NCI-H146 (cell line): ENCODE measurements at regions not wholly inside any gene's neighbourhood (a gene's known extent, or its start where the extent isn't known, plus 50 kb on each side); places are given as distances from the start of the nearest gene placed in this dataset.

Experiments used
- DNase-seq: peaks from one replicate; lab custom pipeline; 2025; lab: John Stamatoyannopoulos, UW

- DNase-seq, result no peak
Observed at GRCh38 chr13:39283072-39283471, 244.8 kb downstream of the NHLRC3 start.

GRCh38 chr13:39284801-39285388 is 246.6 kb downstream of the NHLRC3 start:
- DNase-seq, result no peak
